Heart right ventricle (tissue), 16 donors: ENCODE measurements at regions not wholly inside any gene's neighbourhood (a gene's known extent, or its start where the extent isn't known, plus 50 kb on each side); places are given as distances from the start of the nearest gene placed in this dataset.
A peak's percentile ranks its signal among the peaks of the same experiment; 100 is the strongest.

Experiments used
- ATAC-seq, 8 donors: fragments of 200-7000 bp; cut with Tn5 transposase; one replicate each; pipeline ENCODE4 v1.9.1; 2020; ENCODE audit warnings: mild to moderate bottlenecking in 8 of 8, moderate library complexity in 8 of 8, moderate number of reproducible peaks in 1 of 8
- DNase-seq, 2 donors: peaks; one replicate each; pipeline ENCODE4 v3.0.0-alpha.2; 2020
- H3K27ac ChIP-seq, 10 donors: fragments of 200-600 bp; sonication (generic) in 2 of 10; one replicate each; pipeline versions ENCODE4 v1.5.0 to v1.8.0; 2020 to 2022; ENCODE audit warnings: mild to moderate bottlenecking in 3 of 10
- H3K27me3 ChIP-seq, 7 donors: fragments of 200-600 bp; one replicate each; pipeline ENCODE4 v1.8.0; 2021 to 2022; ENCODE audit warnings: mild to moderate bottlenecking in 2 of 7
- H3K36me3 ChIP-seq, 9 donors: fragments of 200-600 bp; sonication (generic) in 1 of 9; one replicate each; pipeline versions ENCODE4 v1.5.0 to v1.8.0; 2020 to 2022; ENCODE audit warnings: mild to moderate bottlenecking in 2 of 9
- H3K4me1 ChIP-seq, 9 donors: fragments of 200-600 bp; sonication (generic) in 1 of 9; one replicate each; pipeline versions ENCODE4 v1.5.0 to v1.8.0; 2020 to 2022; ENCODE audit warnings: mild to moderate bottlenecking in 4 of 9
- H3K4me3 ChIP-seq, 10 donors: fragments of 200-600 bp; sonication (generic) in 2 of 10; one replicate each; pipeline versions ENCODE4 v1.5.0 to v1.8.0; 2020 to 2022; ENCODE audit warnings: mild to moderate bottlenecking in 7 of 10, moderate library complexity in 2 of 10
- H3K9me3 ChIP-seq, 11 donors: fragments of 200-600 bp in 10 of 11; sonication (generic) in 2 of 11; one replicate each; pipeline versions ENCODE4 v1.5.0 to v1.8.0; 2013 to 2022; ENCODE audit warnings: mild to moderate bottlenecking in 2 of 11, control low read depth in 1 of 11, moderate library complexity in 1 of 11
- WGBS, 2 donors: extraction: QIAGEN DNeasy Blood & Tissue Kit; methylation state at CpG; one replicate each; pipeline ENCODE4 v1.1.7; 2013; ENCODE audit warnings: inconsistent platforms in 1 of 2; 5-methylcytosine and 5-hydroxymethylcytosine counted together
- intact Hi-C, 10 donors: fragments of 100-400 bp; cut with DNase I; formaldehyde crosslinking; loops; one replicate each; pipeline versions ENCODE4 v1.11.1 to v1.14.2; 2022
- TF ChIP-seq, protein P1 (sequence below), 9 donors: fragments of 200-600 bp; sonication (generic) in 2 of 9; IDR thresholded peaks; one replicate each; pipeline versions ENCODE4 v1.5.0 to v1.8.0; 2021 to 2022; ENCODE audit warnings: antibody characterized with exemption in 9 of 9, mild to moderate bottlenecking in 5 of 9, moderate library complexity in 1 of 9
- donor health status: Arrhythmogenic right ventricular cardiomyopathy.
- donor health status: ischemic (EF 13 %, LVEDD 7.1; RV severe dilation, severe dysfunction).
- donor health status: healthy with polysubstance abuse.
- donor health status: DM: no; HTN: yes; CAD: no.
- donor health status: DM: no; HTN: no; CAD: no.
- donor health status: ischemic (EF 25% LVEDD 6.9; RV normal size, moderate dysfunction).
- donor health status: ischemic (EF 25% LVEDD 5.7; RV mildly dilated, moderate dysfunction).
- donor health status: healthy.
- donor health status: DM: yes; HTN: yes; CAD: no.
- donor health status: Ischemic cardiomyopathy.
- donor health status: ischemic (EF 35%, LVEDD 5.7; RV mildly dilated, moderate dysfunction).
- donor health status: nonischemic (EF 11% LVEDD 7.7; RV severe dilation, severe dysfunction).
- donor health status: DM: yes; HTN: yes; CAD: no.
- donor health status: PGD.
- donor health status: ischemic (EF 29% LVEDD 5.4; RV normal size, mild dysfunction).
- donor health status: nonischemic (EF 23%, LVEDD 6.1; RV moderate dilation, normal function).

DNA sequence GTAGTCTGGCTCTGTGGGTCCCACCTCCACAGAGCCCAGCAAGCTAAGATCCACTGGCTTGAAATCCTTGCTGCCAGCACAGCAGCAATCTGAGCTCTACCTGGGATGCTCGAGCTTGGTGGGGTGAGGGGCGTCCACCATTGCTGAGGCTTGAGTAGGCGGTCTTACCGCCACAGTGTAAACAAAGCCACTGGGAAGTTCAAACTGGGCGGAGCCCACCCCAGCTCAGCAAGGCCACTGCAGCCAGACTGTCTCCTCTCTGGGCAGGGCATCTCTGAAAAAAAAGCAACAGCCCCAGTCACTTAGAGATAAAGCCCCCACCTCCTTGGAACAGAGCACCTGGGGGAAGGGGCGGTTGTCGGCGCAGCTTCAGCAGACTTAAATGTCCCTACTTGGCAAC, 243.2 kb upstream of the POF1B start:
- intact Hi-C loops = no loop called here
- Histone ChIP-seq H3K4me1 (no peaks in the 10 kb centered on the region), H3K4me3 (no peak overlapping the region), H3K27ac (no peak overlapping the region), H3K27me3 (peaks cover 0 to 6% (median 0%) of the 10 kb centered on the region in 7 donors), H3K36me3 (no peaks in the 10 kb centered on the region), H3K9me3 (peaks cover 0 to 7% (median 0%) of the 10 kb centered on the region in 11 donors)
- 82 to 87% methylated on average over 8 of the region's 8 CpGs for WGBS, 2 donors
- ATAC-seq (no peak), DNase-seq (no peak)
- TF ChIP-seq, protein P1, sequence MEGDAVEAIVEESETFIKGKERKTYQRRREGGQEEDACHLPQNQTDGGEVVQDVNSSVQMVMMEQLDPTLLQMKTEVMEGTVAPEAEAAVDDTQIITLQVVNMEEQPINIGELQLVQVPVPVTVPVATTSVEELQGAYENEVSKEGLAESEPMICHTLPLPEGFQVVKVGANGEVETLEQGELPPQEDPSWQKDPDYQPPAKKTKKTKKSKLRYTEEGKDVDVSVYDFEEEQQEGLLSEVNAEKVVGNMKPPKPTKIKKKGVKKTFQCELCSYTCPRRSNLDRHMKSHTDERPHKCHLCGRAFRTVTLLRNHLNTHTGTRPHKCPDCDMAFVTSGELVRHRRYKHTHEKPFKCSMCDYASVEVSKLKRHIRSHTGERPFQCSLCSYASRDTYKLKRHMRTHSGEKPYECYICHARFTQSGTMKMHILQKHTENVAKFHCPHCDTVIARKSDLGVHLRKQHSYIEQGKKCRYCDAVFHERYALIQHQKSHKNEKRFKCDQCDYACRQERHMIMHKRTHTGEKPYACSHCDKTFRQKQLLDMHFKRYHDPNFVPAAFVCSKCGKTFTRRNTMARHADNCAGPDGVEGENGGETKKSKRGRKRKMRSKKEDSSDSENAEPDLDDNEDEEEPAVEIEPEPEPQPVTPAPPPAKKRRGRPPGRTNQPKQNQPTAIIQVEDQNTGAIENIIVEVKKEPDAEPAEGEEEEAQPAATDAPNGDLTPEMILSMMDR (IDR thresholded peaks at IDR 0.05) = no peak

DNA sequence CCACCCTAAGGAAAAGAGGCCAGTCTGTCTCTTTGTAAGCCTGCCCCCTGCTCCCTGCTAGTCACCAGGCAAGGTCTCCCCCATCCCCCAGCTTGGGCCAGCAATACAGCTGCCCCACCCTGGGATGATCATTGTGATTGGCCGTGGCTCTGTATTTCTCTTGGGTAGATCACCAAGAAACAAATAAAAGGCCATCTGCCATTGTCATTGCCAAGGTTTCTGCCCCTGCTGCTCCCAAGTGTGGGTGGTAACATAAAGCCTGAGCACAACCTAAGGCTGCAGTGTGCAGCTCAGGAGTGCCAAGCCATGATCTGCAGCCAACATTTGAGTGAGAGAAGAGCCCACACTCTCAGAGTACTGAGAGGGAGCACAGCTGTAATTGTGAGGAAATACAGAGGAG, 241.0 kb upstream of the POF1B start:
- Histone ChIP-seq H3K27me3 (peaks cover 0 to 6% (median 0%) of the 10 kb centered on the region in 7 donors), H3K36me3 (no peaks in the 10 kb centered on the region), H3K4me1 (no peaks in the 10 kb centered on the region), H3K27ac (no peak overlapping the region), H3K4me3 (no peak overlapping the region), H3K9me3 (peaks cover 0 to 7% (median 0%) of the 10 kb centered on the region in 11 donors)
- WGBS, 2 donors = 64 to 73% methylated on average over 1 of the region's 1 CpG
- no peak for DNase-seq
- intact Hi-C loops = no loop called here
- ATAC-seq = no peak
- TF ChIP-seq, protein P1 (IDR thresholded peaks at IDR 0.05) = no peak

GRCh38 chrX:85619962-85620361, 240.5 kb upstream of the POF1B start:
- H3K27ac ChIP-seq = no peak overlapping the region
- intact Hi-C loops = no loop called here
- DNase-seq (no peak), ATAC-seq (no peak)
- TF ChIP-seq, protein P1 (IDR thresholded peaks at IDR 0.05) = no peak
- H3K9me3 ChIP-seq = peaks cover 0 to 7% (median 0%) of the 10 kb centered on the region in 11 donors
- no peaks in the 10 kb centered on the region for H3K36me3 ChIP-seq
- H3K4me1 ChIP-seq = no peaks in the 10 kb centered on the region
- H3K27me3 ChIP-seq = peaks cover 0 to 6% (median 0%) of the 10 kb centered on the region in 7 donors
- no peak overlapping the region for H3K4me3 ChIP-seq

GRCh38 chrX:85611926-85612325, 232.5 kb upstream of the POF1B start:
- no peak overlapping the region for H3K27ac ChIP-seq
- no peak for ATAC-seq
- TF ChIP-seq, protein P1 (IDR thresholded peaks at IDR 0.05) = peak in 7 of 9 donors; percentile 11 to 41 (median 28)

More at GRCh38 chrX:85611926-85612325, 232.5 kb upstream of the POF1B start:
- Histone ChIP-seq H3K27me3 (no peaks in the 10 kb centered on the region), H3K4me3 (no peak overlapping the region), H3K4me1 (no peaks in the 10 kb centered on the region), H3K9me3 (no peaks in the 10 kb centered on the region), H3K36me3 (no peaks in the 10 kb centered on the region)
- intact Hi-C loops = no loop called here
- DNase-seq = no peak
